ENCODE measurements at regions not wholly inside any gene's neighbourhood (a gene's known extent, or its start where the extent isn't known, plus 50 kb on each side); places are given as distances from the start of the nearest gene placed in this dataset.

GRCh38 chr2:236825989-236826510 lies 256.4 kb downstream of the ACKR3 start:
- ATAC-seq: no peak
- Histone ChIP-seq H3K9me3 (peaks cover 0 to 4% (median 0%) of the 10 kb centered on the region in 3 donors), H3K4me1 (peaks cover 53% of the 10 kb centered on the region), H3K27ac (peak overlapping the region in 2 of 4 donors; percentile 44 to 63), H3K36me3 (replicated peaks in 1 of 2; ENCODE audit: insufficient read depth in 1 of 2, low read depth in 2 of 2) (no peaks in the 10 kb centered on the region), H3K27me3 (no peaks in the 10 kb centered on the region), H3K4me3 (no peak overlapping the region)
- no peak for TF ChIP-seq CTCF (IDR thresholded peaks at IDR 0.05)
- no peak for TF ChIP-seq POLR2A (IDR thresholded peaks at IDR 0.05)
- 84 to 89% methylated on average over 6 of the region's 6 CpGs for WGBS, 2 donors
- DNase-seq: no peak
- intact Hi-C loops (cut with DNase I): no loop called here

GRCh38 chr2:236826606-236827156 lies 257.1 kb downstream of the ACKR3 start:
- peaks cover 0 to 4% (median 0%) of the 10 kb centered on the region in 3 donors for H3K9me3 ChIP-seq
- intact Hi-C loops (cut with DNase I): no loop called here
- TF ChIP-seq CTCF (IDR thresholded peaks at IDR 0.05) (no peak), POLR2A (IDR thresholded peaks at IDR 0.05) (no peak)
- WGBS, 2 donors: 80 to 86% methylated on average over 6 of the region's 6 CpGs
- H3K27ac ChIP-seq: no peak overlapping the region
- H3K4me3 ChIP-seq: no peak overlapping the region
- H3K36me3 ChIP-seq (replicated peaks in 1 of 2; ENCODE audit: insufficient read depth in 1 of 2, low read depth in 2 of 2): no peaks in the 10 kb centered on the region
- H3K27me3 ChIP-seq: no peaks in the 10 kb centered on the region
- ATAC-seq (no peak), DNase-seq (no peak)
- H3K4me1 ChIP-seq: peaks cover 59% of the 10 kb centered on the region

GRCh38 chr2:236827997-236828396 lies 257.7 kb upstream of the COPS8 start:
- TF ChIP-seq CTCF (IDR thresholded peaks at IDR 0.05) (no peak), POLR2A (IDR thresholded peaks at IDR 0.05) (no peak)
- ATAC-seq: no peak
- intact Hi-C loops (cut with DNase I): no loop called here
- no peaks in the 10 kb centered on the region for H3K9me3 ChIP-seq
- WGBS, 2 donors: 60 to 66% methylated on average over 3 of the region's 3 CpGs
- no peak overlapping the region for H3K4me3 ChIP-seq
- H3K36me3 ChIP-seq (replicated peaks in 1 of 2; ENCODE audit: insufficient read depth in 1 of 2, low read depth in 2 of 2): no peaks in the 10 kb centered on the region
- H3K27ac ChIP-seq: no peak overlapping the region
- H3K4me1 ChIP-seq: peaks cover 70% of the 10 kb centered on the region
- no peak for DNase-seq
- no peaks in the 10 kb centered on the region for H3K27me3 ChIP-seq

- intact Hi-C loops (cut with DNase I): no loop called here
- no peaks in the 10 kb centered on the region for H3K27me3 ChIP-seq
- ATAC-seq (no peak), DNase-seq (no peak)
- no peaks in the 10 kb centered on the region for H3K9me3 ChIP-seq
- peaks cover 72% of the 10 kb centered on the region for H3K4me1 ChIP-seq
- TF ChIP-seq POLR2A (IDR thresholded peaks at IDR 0.05) (no peak), CTCF (IDR thresholded peaks at IDR 0.05) (no peak)
- no peak overlapping the region for H3K27ac ChIP-seq
- no peak overlapping the region for H3K4me3 ChIP-seq
- no peaks in the 10 kb centered on the region for H3K36me3 ChIP-seq (replicated peaks in 1 of 2; ENCODE audit: insufficient read depth in 1 of 2, low read depth in 2 of 2)
- 49 to 71% methylated on average over 2 of the region's 2 CpGs for WGBS, 2 donors
These were observed 256.9 kb upstream of the COPS8 start for GRCh38 chr2:236828820-236829219.

- ATAC-seq: no peak
- 87 to 91% methylated on average over 3 of the region's 3 CpGs for WGBS, 2 donors
These were observed 254.8 kb upstream of the COPS8 start for GRCh38 chr2:236830926-236831325.

More at GRCh38 chr2:236830926-236831325, 254.8 kb upstream of the COPS8 start:
- Histone ChIP-seq H3K9me3 (no peaks in the 10 kb centered on the region), H3K4me1 (peaks cover 66% of the 10 kb centered on the region), H3K36me3 (replicated peaks in 1 of 2; ENCODE audit: insufficient read depth in 1 of 2, low read depth in 2 of 2) (no peaks in the 10 kb centered on the region), H3K27me3 (no peaks in the 10 kb centered on the region), H3K4me3 (no peak overlapping the region), H3K27ac (no peak overlapping the region)
- intact Hi-C loops (cut with DNase I): no loop called here
- TF ChIP-seq CTCF (IDR thresholded peaks at IDR 0.05) (no peak), POLR2A (IDR thresholded peaks at IDR 0.05) (no peak)
- DNase-seq: no peak

Data from body of pancreas (tissue), 4 donors.